Spleen (tissue), 11 donors: ENCODE measurements at regions not wholly inside any gene's neighbourhood (a gene's known extent, or its start where the extent isn't known, plus 50 kb on each side); places are given as distances from the start of the nearest gene placed in this dataset.

Experiments
- DNase-seq: peaks from one replicate; pipeline ENCODE4 v3.0.0-alpha.2; 2020
- H3K27ac ChIP-seq, 8 donors: fragments of 200-600 bp; sonication (generic) in 7 of 8; 1 replicate in 4 of 8; 2 replicates in 4 of 8; pipeline versions ENCODE4 v1.5.0 to v1.8.0; 2016 to 2021; ENCODE audit warnings: inconsistent platforms in 4 of 8, mild to moderate bottlenecking in 4 of 8, moderate library complexity in 1 of 8
- H3K27me3 ChIP-seq, 7 donors: fragments of 200-600 bp; sonication (generic) in 6 of 7; replicated peaks in 1 of 7; 1 replicate in 4 of 7; 2 replicates in 3 of 7; pipeline versions ENCODE4 v1.5.0 to v1.8.0; 2016 to 2021; ENCODE audit warnings: inconsistent platforms in 3 of 7, mild to moderate bottlenecking in 1 of 7
- H3K36me3 ChIP-seq, 6 donors: fragments of 200-600 bp; sonication (generic) in 5 of 6; 1 replicate in 4 of 6; 2 replicates in 2 of 6; pipeline versions ENCODE4 v1.5.0 to v1.8.0; 2016 to 2021; ENCODE audit warnings: inconsistent platforms in 2 of 6
- H3K4me1 ChIP-seq, 6 donors: fragments of 200-600 bp; sonication (generic) in 5 of 6; 1 replicate in 3 of 6; 2 replicates in 3 of 6; pipeline versions ENCODE4 v1.5.0 to v1.8.0; 2016 to 2021; ENCODE audit warnings: inconsistent platforms in 3 of 6
- H3K4me3 ChIP-seq, 8 donors: fragments of 200-600 bp; sonication (generic) in 7 of 8; 1 replicate in 4 of 8; 2 replicates in 4 of 8; pipeline versions ENCODE4 v1.5.0 to v1.8.0; 2016 to 2021; ENCODE audit warnings: inconsistent platforms in 4 of 8, mild to moderate bottlenecking in 4 of 8, moderate library complexity in 2 of 8
- H3K9me3 ChIP-seq, 8 donors: fragments of 200-600 bp; sonication (generic) in 7 of 8; 1 replicate in 4 of 8; 2 replicates in 4 of 8; pipeline versions ENCODE4 v1.5.0 to v1.8.0; 2016 to 2021; ENCODE audit warnings: inconsistent platforms in 4 of 8
- CTCF ChIP-seq, 11 experiments: fragments of 200-600 bp in 7 of 11; fragments of 450-650 bp in 4 of 11; sonication (generic) in 4 of 11; IDR thresholded peaks in 8 of 11; conservative IDR thresholded peaks in 3 of 11; 1 replicate in 7 of 11; 2 replicates in 4 of 11; pipeline versions ENCODE4 v1.4.0 to v1.8.0; 2016 to 2021; ENCODE audit warnings: antibody characterized with exemption in 11 of 11, inconsistent platforms in 4 of 11, mild to moderate bottlenecking in 1 of 11
- POLR2A ChIP-seq, 3 donors: fragments of 450-650 bp; IDR thresholded peaks; one replicate each; pipeline ENCODE4 v1.5.1; 2017; ENCODE audit warnings: antibody characterized with exemption in 3 of 3, mild to moderate bottlenecking in 1 of 3
- POLR2AphosphoS5 ChIP-seq, 3 donors: sonication (generic); formaldehyde crosslinking; IDR thresholded peaks; one replicate each; pipeline ENCODE4 v1.5.1; 2017; ENCODE audit warnings: antibody characterized with exemption in 3 of 3
- WGBS, 5 donors: extraction: QIAGEN DNeasy Blood & Tissue Kit in 3 of 5; methylation state at CpG; one replicate each; pipeline versions ENCODE4 v1.1.5 to v1.1.7; 2013 to 2018; 5-methylcytosine and 5-hydroxymethylcytosine counted together
- intact Hi-C: fragments of 100-400 bp; cut with DNase I; formaldehyde crosslinking; loops from one replicate; pipeline ENCODE4 v1.15.0; 2023; ENCODE audit warnings: low total_unique reads
- donor health status: healthy with polysubstance abuse.
- donor health status: DM: no; HTN: no; CAD: no; lungs with moderate emphysema.
- donor health status: DM: no; HTN: no; CAD: no.
- donor health status: Bipolar disorder and iron deficiency.
- donor health status: healthy.
- donor health status: DM: no; HTN: no; CAD: no.
- donor health status: DM: yes; HTN: yes; CAD: no.

GRCh38 chr2:215499331-215499730 is 63.5 kb upstream of the FN1 start:
- no peaks in the 10 kb centered on the region for H3K36me3 ChIP-seq
- no peak for DNase-seq
- no peaks in the 10 kb centered on the region for H3K27me3 ChIP-seq
- H3K9me3 ChIP-seq = no peaks in the 10 kb centered on the region
- intact Hi-C loops = no loop called here
- TF ChIP-seq CTCF (IDR thresholded peaks at IDR 0.05 in 8 of 11, conservative IDR thresholded peaks at IDR 0.05 in 3 of 11) (no peak), POLR2AphosphoS5 (IDR thresholded peaks at IDR 0.05) (no peak), POLR2A (IDR thresholded peaks at IDR 0.05) (no peak)
- H3K4me1 ChIP-seq = no peaks in the 10 kb centered on the region
- no peak overlapping the region for H3K27ac ChIP-seq
- no peak overlapping the region for H3K4me3 ChIP-seq
- 66 to 75% (median 71%) methylated on average over 2 of the region's 2 CpGs for WGBS, 5 donors

GRCh38 chr2:215498431-215498830 is 62.6 kb upstream of the FN1 start:
- no peaks in the 10 kb centered on the region for H3K4me1 ChIP-seq
- WGBS, 5 donors = 87 to 94% (median 90%) methylated on average over 8 of the region's 8 CpGs
- no peak overlapping the region for H3K4me3 ChIP-seq
- H3K27me3 ChIP-seq = no peaks in the 10 kb centered on the region
- H3K27ac ChIP-seq = no peak overlapping the region
- no peaks in the 10 kb centered on the region for H3K9me3 ChIP-seq
- DNase-seq = no peak
- intact Hi-C loops = no loop called here
- H3K36me3 ChIP-seq = no peaks in the 10 kb centered on the region
- TF ChIP-seq POLR2A (IDR thresholded peaks at IDR 0.05) = no peak
- no peak for TF ChIP-seq CTCF (IDR thresholded peaks at IDR 0.05 in 8 of 11, conservative IDR thresholded peaks at IDR 0.05 in 3 of 11)
- TF ChIP-seq POLR2AphosphoS5 (IDR thresholded peaks at IDR 0.05) = no peak

GRCh38 chr2:215493376-215493775 is 57.5 kb upstream of the FN1 start:
- DNase-seq = no peak
- no peaks in the 10 kb centered on the region for H3K36me3 ChIP-seq
- no peaks in the 10 kb centered on the region for H3K27me3 ChIP-seq
- intact Hi-C loops = no loop called here
- H3K9me3 ChIP-seq = no peaks in the 10 kb centered on the region
- H3K27ac ChIP-seq = no peak overlapping the region
- H3K4me3 ChIP-seq = no peak overlapping the region
- no peaks in the 10 kb centered on the region for H3K4me1 ChIP-seq
- no peak for TF ChIP-seq CTCF (IDR thresholded peaks at IDR 0.05 in 8 of 11, conservative IDR thresholded peaks at IDR 0.05 in 3 of 11)
- no peak for TF ChIP-seq POLR2AphosphoS5 (IDR thresholded peaks at IDR 0.05)

- DNase-seq = no peak
- intact Hi-C loops = no loop called here
- Histone ChIP-seq H3K36me3 (no peaks in the 10 kb centered on the region), H3K27me3 (no peaks in the 10 kb centered on the region), H3K27ac (no peak overlapping the region), H3K4me1 (no peaks in the 10 kb centered on the region), H3K9me3 (no peaks in the 10 kb centered on the region), H3K4me3 (no peak overlapping the region)
- TF ChIP-seq CTCF (IDR thresholded peaks at IDR 0.05 in 8 of 11, conservative IDR thresholded peaks at IDR 0.05 in 3 of 11) (no peak), POLR2AphosphoS5 (IDR thresholded peaks at IDR 0.05) (no peak), POLR2A (IDR thresholded peaks at IDR 0.05) (no peak)
- WGBS, 5 donors = 76 to 91% (median 81%) methylated on average over 3 of the region's 3 CpGs
Measured at GRCh38 chr2:215489288-215489848, 53.5 kb upstream of the FN1 start.
